ENCODE measurements at regions not wholly inside any gene's neighbourhood (a gene's known extent, or its start where the extent isn't known, plus 50 kb on each side); places are given as distances from the start of the nearest gene placed in this dataset.

GRCh38 chr6:3573670-3574069 is 116.8 kb upstream of the SLC22A23 start:
- TF ChIP-seq POLR2A (IDR thresholded peaks at IDR 0.05) (no peak), CTCF (IDR thresholded peaks at IDR 0.05) (no peak)
- Histone ChIP-seq H3K4me3 (no peak overlapping the region), H3K36me3 (replicated peaks in 1 of 2) (no peaks in the 10 kb centered on the region), H3K9me3 (replicated peaks in 1 of 3) (no peaks in the 10 kb centered on the region), H3K27me3 (no peaks in the 10 kb centered on the region), H3K27ac (no peak overlapping the region), H3K4me1 (replicated peaks in 1 of 2) (no peaks in the 10 kb centered on the region)
- intact Hi-C loops (cut with DNase I), result no loop called here
- WGBS, 4 donors, result 71 to 77% (median 75%) methylated on average over 3 of the region's 3 CpGs
- DNase-seq, result no peak

- no peak for DNase-seq
- WGBS, 4 donors, result 57 to 88% (median 83%) methylated on average over 6 to 9 of the region's 9 CpGs
- Histone ChIP-seq H3K36me3 (replicated peaks in 1 of 2) (no peaks in the 10 kb centered on the region), H3K4me3 (no peak overlapping the region), H3K27ac (no peak overlapping the region), H3K4me1 (replicated peaks in 1 of 2) (no peaks in the 10 kb centered on the region), H3K27me3 (no peaks in the 10 kb centered on the region), H3K9me3 (replicated peaks in 1 of 3) (no peaks in the 10 kb centered on the region)
- TF ChIP-seq CTCF (IDR thresholded peaks at IDR 0.05) (no peak), POLR2A (IDR thresholded peaks at IDR 0.05) (no peak)
- intact Hi-C loops (cut with DNase I), result no loop called here
These were observed 115.0 kb upstream of the SLC22A23 start for GRCh38 chr6:3571836-3572235.

DNA sequence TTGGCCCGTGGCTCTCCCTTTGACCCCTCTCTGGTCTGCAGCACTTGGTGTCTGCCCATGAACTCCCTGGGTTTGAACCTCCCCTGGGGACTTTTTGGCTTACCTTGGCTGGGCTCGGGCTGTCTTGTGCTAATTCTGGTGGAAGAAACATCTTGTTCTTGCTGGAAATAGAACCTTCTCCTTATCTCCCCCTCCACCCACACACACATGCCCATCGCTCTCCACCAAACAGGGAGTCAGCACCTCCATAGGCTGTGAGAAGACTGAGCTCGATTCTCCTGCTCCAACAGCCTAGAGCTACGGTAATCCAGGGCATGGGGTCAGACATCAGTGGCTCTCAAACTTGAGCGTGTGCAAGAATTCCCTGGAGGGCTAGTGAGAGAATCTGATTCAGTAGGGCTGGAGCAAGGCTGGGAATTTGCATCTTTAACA is 114.4 kb upstream of the SLC22A23 start:
- 57 to 69% (median 65%) methylated on average over 5 to 6 of the region's 6 CpGs for WGBS, 4 donors
- Histone ChIP-seq H3K27ac (no peak overlapping the region), H3K36me3 (replicated peaks in 1 of 2) (no peaks in the 10 kb centered on the region), H3K4me3 (no peak overlapping the region), H3K4me1 (replicated peaks in 1 of 2) (no peaks in the 10 kb centered on the region), H3K27me3 (no peaks in the 10 kb centered on the region), H3K9me3 (replicated peaks in 1 of 3) (no peaks in the 10 kb centered on the region)
- no peak for DNase-seq
- intact Hi-C loops (cut with DNase I), result no loop called here
- no peak for TF ChIP-seq CTCF (IDR thresholded peaks at IDR 0.05)
- no peak for TF ChIP-seq POLR2A (IDR thresholded peaks at IDR 0.05)

DNA sequence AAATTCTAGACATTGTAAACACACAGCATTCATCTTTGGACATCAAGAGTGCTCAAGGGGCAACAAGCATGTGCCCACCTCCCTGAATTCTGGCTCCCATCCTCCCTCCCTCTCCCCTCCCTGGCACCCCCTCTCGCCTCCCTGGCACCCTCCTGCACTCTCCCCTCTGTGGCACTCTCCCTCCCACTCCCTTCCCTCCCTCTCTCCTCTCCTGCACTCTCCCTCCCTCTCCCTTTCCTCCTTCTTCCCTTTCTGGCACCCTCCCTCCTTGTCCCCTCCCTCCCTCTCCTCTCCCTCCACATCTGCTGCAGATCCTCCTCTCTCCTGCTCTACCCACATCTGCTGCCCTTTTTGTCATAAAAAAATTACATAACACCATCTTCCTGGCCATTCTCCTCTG is 113.0 kb upstream of the SLC22A23 start:
- intact Hi-C loops (cut with DNase I), result no loop called here
- Histone ChIP-seq H3K9me3 (replicated peaks in 1 of 3) (no peaks in the 10 kb centered on the region), H3K27me3 (no peaks in the 10 kb centered on the region), H3K4me1 (replicated peaks in 1 of 2) (no peaks in the 10 kb centered on the region), H3K36me3 (replicated peaks in 1 of 2) (no peaks in the 10 kb centered on the region), H3K4me3 (no peak overlapping the region), H3K27ac (no peak overlapping the region)
- 70 to 86% (median 77%) methylated on average over 1 of the region's 1 CpG for WGBS, 4 donors
- DNase-seq, result no peak
- TF ChIP-seq POLR2A (IDR thresholded peaks at IDR 0.05) (no peak), CTCF (IDR thresholded peaks at IDR 0.05) (no peak)
